ENCODE measurements at regions not wholly inside any gene's neighbourhood (a gene's known extent, or its start where the extent isn't known, plus 50 kb on each side); places are given as distances from the start of the nearest gene placed in this dataset.

- H3K4me3 ChIP-seq (ENCODE audit: low read depth, low read length), result no peak overlapping the region
- DNase-seq (ENCODE audit: low read depth), result no peak
- TF ChIP-seq, protein P1, sequence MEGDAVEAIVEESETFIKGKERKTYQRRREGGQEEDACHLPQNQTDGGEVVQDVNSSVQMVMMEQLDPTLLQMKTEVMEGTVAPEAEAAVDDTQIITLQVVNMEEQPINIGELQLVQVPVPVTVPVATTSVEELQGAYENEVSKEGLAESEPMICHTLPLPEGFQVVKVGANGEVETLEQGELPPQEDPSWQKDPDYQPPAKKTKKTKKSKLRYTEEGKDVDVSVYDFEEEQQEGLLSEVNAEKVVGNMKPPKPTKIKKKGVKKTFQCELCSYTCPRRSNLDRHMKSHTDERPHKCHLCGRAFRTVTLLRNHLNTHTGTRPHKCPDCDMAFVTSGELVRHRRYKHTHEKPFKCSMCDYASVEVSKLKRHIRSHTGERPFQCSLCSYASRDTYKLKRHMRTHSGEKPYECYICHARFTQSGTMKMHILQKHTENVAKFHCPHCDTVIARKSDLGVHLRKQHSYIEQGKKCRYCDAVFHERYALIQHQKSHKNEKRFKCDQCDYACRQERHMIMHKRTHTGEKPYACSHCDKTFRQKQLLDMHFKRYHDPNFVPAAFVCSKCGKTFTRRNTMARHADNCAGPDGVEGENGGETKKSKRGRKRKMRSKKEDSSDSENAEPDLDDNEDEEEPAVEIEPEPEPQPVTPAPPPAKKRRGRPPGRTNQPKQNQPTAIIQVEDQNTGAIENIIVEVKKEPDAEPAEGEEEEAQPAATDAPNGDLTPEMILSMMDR (IDR thresholded peaks at IDR 0.05; ENCODE audit: insufficient read depth, low read length), result no peak
These were observed 97.7 kb upstream of the RBPJ start for GRCh38 chr4:26223155-26223554.

DNA sequence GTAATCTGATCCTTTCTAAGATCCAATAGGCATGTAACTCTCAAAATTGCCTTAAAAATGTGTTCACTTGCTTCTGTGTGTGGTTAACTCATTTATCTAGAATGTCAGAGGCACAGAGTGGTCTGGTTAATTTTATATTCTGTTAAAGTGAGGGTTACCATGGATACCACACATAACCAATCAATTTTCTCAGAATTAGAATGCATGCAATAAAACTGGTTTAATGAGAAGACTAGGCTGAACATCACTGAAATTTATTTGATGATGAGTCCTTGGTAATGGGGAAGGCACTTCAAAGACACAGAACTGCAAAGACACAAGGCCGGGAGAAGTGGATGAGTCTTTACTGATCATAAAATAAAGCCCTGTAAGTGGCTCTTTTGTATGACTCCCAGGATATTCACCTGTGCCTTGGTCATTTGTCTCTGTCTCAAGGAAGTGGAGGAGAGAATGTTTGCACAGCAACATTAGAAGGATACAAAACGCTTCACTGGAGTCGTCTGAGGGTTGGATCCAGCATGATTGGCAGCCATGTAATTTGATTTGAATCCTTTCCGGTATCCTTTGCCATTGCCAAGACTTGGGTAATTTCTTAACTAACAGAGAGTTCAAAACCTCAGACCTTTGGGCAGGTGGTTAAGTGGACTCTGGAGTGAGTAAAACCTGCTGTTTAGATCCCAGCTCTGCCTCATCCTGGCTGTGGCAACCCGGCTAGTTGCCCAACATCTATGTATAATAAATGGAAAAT is 94.0 kb upstream of the RBPJ start:
- no peak for DNase-seq (ENCODE audit: low read depth)
- H3K4me3 ChIP-seq (ENCODE audit: low read depth, low read length), result no peak overlapping the region
- TF ChIP-seq, protein P1 (IDR thresholded peaks at IDR 0.05; ENCODE audit: insufficient read depth, low read length), result no peak

DNA sequence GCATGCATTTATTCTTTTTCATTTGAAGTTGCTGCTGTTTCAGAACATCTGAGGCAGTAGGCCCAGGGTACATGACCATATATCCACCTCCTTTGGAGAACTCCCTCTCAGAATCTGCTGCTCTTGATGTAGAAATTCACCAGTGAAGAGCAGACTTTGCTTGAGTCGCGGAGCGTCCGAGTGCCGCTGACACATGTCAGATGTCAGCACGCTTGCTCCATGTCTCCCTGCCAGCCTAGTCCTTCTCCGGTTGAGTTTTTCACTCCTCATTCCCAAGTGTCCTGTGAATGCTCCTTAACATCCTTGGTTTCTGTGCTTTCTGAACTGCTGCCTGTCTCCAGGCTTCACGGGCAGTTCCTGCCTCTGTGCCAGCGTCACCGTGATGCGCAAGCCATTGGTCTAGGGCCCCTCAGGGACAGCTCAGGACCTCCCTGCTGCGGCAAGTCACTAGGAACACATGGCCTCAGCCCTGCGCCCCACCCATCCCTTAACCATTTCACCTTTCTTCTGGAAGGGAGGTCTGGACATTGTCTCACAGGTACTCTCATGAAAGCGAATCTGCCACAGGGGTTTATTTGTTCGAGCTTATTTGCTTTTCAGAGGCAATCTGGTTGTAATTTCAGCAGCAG is 93.1 kb upstream of the RBPJ start:
- H3K4me3 ChIP-seq (ENCODE audit: low read depth, low read length), result no peak overlapping the region
- no peak for DNase-seq (ENCODE audit: low read depth)
- TF ChIP-seq, protein P1 (IDR thresholded peaks at IDR 0.05; ENCODE audit: insufficient read depth, low read length), result no peak

DNA sequence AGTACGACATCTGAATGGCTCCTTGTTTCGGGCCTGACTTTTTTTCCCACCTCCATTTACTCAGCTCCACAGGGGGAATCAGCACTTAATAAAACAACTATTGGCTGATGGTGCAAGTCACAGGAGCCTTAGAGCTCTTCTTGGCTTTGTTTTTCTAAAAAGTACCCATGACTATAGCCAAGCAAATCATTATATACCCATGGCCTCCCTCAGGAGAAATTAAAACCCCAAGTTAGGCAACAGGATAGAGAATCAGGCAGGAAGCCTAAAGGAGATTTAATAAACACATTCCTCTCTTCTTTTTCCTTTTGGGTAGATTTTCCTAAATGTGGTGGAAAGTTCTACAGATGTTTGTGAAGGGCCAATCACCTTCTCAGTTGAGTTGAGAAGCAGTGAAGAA is 91.9 kb upstream of the RBPJ start:
- H3K4me3 ChIP-seq (ENCODE audit: low read depth, low read length), result no peak overlapping the region
- DNase-seq (ENCODE audit: low read depth), result no peak
- TF ChIP-seq, protein P1 (IDR thresholded peaks at IDR 0.05; ENCODE audit: insufficient read depth, low read length), result no peak

GRCh38 chr4:26229974-26230373 is 90.8 kb upstream of the RBPJ start:
- TF ChIP-seq, protein P1 (IDR thresholded peaks at IDR 0.05; ENCODE audit: insufficient read depth, low read length), result no peak
- H3K4me3 ChIP-seq (ENCODE audit: low read depth, low read length), result no peak overlapping the region
- no peak for DNase-seq (ENCODE audit: low read depth)

DNA sequence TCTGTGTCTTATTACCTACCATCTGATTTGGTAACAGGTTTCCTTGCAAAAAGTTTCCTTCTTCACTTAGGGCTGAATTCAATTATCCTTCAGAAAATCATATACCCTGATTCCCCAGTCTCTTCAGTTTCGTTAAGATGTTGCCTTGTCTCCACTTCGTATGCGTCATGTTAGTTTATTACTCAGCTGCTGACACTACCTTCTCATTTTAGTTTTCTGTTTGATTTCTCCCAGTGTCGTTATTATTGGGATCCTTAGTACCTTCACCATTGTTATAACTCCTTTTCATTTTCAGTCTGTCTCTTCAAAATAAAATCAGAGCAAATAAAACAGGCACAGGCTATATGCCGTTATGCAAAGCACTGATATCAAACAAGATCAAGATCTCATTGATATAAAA is 87.5 kb upstream of the RBPJ start:
- no peak for DNase-seq (ENCODE audit: low read depth)
- TF ChIP-seq, protein P1 (IDR thresholded peaks at IDR 0.05; ENCODE audit: insufficient read depth, low read length), result no peak
- no peak overlapping the region for H3K4me3 ChIP-seq (ENCODE audit: low read depth, low read length)
